NCI-H2107 (cell line): ENCODE measurements at regions not wholly inside any gene's neighbourhood (a gene's known extent, or its start where the extent isn't known, plus 50 kb on each side); places are given as distances from the start of the nearest gene placed in this dataset.

ENCODE experiments used
- DNase-seq: peaks from one replicate; lab custom pipeline; 2025; lab: John Stamatoyannopoulos, UW

DNA sequence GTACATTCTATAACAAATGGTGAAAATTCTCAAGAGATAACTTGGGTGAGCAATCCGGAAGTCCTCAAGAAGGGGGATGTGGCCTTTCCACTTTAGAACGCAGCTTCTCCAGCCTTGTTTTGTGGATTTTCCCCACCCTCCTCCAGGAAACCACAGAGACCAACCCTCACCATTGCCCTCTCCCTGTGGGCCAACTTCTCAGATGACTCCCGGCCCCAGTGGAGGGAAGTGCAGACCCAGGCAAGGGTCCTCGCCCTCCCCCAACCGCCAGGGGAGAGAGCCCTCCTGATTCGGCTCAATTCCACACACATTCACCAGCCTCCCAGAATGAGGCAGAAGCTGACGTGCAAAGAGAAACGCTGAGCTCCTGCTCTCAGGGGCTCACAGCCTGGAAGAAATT lies 277.2 kb downstream of the EIPR1 start:
- DNase-seq = no peak

DNA sequence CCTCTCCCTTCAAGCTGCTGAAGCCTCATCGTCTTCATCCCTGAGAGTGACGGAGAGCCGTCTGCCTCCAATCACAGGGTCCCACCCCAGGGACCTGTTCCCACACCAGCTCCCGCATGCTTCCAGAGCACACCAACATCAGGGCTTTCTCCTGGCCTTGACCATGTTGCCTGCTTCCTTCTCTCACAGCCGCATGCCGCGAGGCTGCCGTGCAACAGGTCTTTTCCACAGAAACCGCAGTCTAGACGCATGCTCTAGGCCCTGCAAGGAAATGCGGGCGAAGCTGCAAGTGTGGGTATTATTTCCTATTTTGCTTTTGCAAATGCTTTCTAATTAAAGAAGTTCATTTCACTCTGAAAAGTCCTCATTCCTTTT lies 277.8 kb downstream of the EIPR1 start:
- no peak for DNase-seq

DNA sequence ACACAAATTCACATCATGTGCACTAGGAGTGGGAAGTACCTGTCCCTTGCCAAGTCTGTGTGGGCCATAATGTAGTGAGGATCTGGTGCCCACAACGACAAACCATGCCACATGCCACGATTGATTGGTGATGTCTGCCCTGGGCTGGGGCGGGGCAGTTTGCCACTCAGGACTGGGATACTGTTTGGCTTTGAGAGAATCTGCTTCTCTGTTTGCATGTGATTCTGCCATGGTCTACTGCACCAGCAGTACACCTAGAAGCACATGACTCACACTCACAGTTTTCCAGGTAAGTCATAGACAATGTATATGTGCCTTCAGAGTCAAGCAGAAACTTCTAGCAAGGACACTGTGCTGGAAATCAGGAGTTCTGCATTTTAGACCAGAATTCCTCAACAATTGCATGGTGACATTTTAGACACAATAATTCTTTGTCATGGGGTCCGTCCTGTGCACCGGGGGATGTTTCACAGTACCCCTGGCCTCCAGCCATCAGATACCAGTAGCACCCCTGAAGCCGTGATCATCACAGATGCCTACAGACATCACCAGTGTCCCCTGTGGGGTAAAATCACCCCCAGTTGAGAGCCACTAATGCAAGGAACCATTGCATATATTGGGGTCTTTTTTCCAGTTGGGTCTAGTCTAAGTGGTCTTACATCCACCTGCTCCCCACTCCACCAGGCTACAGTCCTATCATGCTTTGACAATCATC lies 278.3 kb downstream of the EIPR1 start:
- DNase-seq = no peak

DNA sequence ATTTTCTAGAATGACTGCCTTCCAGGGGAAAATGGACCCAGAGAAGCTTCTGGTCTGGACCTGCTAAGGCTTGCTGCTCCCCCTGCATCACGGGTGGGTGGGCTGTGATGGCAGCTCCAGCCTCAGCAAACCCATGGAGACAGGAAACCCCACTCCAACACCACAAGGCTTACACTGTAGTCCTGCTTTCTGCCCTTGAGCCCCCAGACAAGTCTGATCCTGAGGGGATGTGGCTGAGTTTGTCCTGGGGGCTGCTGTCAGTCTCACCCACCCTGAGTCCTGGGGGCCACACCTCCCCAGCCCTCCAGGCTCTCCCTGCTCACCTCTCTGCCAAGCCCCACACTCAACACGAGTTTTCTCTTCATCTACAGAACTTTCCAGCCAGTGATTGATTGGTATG lies 279.4 kb downstream of the EIPR1 start:
- DNase-seq = no peak

DNA sequence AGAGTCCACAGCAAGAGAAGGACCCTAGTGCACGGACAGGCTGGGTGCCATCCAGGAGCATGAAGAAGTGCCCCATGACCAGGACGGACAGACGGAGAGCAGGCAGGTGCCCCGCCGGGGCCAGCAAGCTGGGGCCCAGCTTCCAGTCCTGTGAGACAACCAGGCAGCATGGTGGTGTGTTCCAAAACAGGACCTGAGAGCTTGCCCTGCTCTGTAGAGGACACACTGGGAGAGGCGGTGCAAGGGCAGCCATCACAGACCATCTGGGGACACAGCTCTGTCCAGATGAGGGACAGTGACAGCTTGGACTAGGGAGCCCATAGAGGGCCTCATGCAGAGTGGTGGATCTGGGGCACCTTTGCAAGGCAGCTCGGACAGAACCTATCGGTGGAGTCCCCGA lies 279.8 kb downstream of the EIPR1 start:
- no peak for DNase-seq

DNA sequence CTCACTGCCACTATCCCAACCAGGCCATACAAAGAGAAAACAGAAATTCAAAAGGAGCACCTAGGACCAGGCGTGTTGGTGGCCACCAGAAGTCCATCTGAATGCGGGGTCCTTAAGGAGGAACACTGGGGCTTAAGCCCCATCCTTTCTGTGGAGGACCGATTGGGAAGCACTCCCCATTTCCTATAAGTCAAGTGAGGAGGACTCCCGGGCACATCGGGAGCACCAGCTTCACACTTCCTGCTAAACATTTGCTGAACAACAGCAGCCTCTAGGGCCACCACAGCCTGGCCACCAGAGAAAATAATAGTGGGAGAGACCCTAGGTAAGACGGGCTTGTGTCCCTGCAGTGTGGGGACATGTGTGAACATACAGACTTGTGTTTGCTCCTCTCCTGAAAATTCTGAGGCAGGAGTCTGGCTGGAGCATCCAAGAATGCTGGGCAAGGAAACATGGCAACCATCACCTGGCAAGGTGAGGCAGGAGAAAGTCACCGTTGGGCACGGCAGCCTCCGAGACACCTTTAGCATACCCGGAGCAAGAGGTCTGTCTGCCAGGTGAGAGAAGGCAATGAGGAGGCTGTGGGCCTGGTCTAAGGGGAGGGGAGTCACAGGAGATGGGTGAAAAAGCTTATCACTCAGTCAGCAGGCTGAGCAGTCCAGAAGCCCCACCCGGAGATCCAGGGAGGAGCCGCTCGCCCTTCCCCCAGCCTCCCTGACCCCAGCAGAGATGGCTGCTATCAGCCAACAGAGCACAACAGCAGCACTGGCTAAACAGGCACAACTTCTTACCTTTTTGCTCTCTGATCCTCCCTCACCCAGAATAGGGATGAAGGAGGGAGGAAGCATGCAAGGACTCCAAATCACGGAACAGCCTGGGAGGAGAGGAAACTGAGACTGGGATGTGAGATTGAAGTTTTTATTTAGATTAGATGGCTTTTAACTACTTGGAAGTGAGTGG lies 282.3 kb downstream of the EIPR1 start:
- no peak for DNase-seq

DNA sequence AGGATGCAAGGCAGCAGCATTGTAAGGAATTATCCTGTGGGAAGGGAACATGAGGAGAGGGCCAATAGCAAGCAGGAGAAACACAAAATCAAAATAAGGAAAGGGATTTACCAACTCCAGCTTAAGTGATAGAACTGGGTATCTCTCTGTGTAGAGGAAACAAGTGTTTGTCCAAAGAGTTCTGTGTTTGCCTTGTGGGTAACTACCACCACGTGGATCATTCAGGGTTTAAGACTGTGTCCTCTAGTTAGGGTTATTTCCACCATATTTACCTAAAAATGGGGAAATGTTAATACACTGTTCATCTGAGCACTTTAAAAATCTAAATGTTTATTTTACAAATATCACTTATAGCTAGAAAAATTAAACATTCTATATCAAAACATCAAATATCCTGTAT lies 283.3 kb downstream of the EIPR1 start:
- DNase-seq = no peak

DNA sequence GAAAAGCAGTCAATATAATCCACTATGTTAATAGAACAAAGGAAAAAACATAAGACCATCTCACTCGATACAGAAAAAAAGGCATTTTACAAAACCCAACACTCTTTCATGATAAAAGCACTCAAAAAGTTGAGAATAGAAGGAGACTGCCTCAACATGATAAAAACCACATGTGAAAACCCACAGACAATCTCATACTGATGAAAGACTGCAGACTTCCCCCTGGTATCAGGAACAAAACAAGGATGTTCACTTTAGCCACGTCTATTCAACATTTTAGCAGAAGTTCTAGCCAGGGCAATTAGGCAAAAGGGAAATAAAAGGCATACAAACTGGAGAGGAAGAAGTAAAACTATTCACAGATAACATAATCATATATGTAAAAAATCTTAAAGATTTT lies 285.9 kb downstream of the EIPR1 start:
- no peak for DNase-seq

DNA sequence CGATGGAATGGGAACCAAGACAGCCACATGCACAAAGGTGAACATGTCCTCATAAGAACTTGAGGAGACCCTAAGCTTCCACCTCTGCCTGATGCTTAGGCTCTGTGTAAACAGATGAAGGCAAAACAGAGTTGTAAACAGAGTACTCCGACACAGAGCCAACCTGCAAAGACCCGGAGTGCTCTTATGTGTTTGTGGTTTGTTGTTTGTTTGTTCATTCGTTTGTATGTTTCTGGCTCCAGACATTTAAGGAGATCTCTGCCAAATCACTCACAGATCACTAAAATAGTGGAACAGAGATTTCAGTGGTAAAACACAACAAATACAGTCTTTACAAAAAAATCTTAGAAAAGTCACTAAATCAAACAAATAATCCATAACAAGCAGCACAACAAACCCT lies 294.9 kb downstream of the EIPR1 start:
- no peak for DNase-seq

DNA sequence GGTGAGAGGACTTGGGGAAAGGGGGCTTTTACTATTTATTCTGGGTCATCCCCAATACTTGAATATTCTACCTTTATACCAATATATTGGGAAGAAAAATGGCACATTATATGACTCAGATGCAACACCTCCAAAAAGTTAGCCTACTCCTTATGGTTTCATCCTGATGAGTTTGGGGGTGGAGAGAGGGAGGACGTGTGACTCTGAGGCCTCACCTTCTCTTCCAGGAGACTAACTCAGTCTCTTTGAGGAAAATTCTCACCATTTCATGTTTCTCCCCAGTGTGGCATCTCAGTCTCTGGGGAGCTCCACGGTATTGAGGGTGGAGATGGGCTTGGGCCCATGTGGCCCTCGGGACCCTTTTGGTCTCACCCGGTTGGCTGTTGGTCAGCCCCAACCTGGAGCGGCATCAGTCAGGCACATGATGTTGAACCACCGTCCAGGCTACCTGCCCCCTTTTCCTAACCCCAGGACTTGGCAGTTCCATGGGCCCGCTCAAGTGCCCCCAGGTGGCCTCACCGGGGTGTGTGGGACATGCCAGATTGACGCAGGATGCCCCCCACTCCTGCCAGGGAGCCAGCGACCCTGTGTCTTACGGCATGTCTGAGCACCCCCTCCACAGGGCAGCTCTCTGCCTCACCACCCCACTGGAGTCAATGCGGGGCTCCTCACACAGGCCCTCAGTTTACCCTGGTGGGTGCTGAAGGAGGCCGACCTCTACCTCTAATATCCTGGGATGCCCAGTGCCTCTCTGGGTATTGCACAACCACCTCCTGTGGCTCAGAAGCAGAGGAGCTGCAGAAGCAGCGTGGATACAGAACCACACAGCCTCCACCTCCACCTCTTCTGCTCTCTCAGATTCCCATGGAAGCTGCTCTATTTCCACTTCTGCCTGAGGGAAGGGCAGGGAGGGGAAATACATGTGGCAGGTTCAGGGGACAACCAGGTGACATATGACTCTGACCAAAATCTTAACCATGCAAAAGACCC lies 297.4 kb downstream of the EIPR1 start:
- DNase-seq = no peak

DNA sequence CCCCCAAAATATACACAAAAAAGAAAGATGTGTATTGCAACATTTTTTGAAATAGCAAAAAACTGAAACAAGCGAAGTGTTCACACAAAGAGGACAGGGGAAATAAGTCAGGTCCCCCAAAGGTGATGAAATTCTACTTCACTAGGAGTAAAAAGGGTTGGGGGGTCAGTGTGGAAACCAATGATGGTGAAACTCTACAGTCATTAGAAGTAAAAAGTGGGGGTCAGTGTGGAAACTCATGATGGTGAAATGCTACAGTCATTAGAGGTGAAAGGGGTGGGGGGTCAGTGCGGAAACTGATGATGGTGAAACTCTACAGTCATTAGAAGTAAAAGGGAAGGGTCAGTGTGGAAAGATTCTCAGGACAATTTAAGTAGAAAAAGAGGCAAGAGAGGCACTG lies 298.2 kb downstream of the EIPR1 start:
- DNase-seq = no peak

DNA sequence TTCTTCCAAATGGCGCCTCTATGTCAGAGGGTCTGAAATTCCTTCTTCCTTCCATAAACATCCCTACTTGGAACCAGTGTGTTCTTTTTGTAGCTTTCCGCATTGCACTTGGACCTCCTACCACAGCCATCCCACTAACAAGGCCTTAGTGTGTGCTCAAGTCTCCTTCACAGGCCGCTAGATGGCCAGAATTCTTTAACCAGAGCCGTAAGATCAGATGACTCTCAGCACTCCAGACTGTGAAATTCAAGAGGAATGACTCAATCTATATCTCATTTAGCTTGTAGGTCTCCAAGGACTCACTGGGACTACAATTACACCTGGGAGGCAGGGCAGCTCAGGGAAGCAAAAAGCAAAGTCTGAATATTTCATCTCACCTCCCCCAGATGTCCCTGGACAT lies 298.9 kb downstream of the EIPR1 start:
- DNase-seq = no peak

DNA sequence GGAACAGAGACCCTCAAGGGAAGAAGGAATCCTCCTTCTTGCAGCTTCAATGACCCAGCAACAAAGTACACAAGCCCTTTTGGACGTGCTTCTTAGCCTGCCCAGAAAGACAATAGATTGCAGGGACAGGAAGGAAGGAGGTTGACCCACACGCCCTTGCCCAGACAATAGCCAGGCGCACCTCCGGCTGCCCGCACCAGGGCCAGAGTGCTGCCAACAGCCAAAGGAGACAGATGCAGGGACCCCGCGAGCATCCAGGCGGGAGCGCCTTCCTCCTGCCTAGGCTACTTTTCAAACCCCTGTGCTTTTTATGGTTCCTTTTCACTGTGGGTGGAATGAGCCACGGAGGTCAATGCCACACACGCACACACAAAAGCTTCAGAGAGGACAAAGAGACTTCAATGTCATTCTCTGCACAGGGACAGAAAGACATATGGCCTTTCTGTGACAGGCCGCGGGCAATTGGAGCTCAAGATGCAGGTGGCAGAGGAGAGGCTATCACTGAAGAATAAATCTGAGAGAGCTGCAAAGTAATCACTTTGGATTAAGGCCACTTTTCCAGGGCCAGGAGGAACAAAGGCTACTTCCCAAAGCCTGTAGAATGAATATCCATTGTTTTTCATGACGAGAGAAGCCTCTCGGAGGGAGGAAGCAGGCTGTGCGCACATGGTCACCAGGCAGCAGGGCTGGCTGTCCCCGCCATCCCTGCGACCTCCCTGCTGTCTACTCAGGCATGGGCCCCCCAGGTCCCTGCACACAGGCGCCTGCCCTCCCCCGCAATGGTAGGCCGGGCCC lies 300.6 kb downstream of the EIPR1 start:
- no peak for DNase-seq

DNA sequence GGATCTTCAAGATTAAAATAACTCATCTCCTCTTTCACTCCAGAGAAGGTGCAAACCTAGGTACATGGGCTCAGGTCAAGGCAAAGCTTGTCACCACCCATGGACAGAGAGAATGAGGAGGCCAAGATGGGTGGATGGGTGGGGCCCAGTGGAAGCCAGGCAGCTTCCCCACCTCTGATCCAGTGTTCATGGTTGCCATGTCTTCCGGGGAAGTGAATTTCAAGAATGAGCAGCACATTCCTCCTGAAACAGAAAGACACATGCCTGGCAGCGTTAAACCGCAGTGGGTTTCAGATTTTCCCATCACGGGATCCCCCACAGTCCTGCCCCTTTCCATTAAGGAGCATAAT lies 301.7 kb downstream of the EIPR1 start:
- no peak for DNase-seq

DNA sequence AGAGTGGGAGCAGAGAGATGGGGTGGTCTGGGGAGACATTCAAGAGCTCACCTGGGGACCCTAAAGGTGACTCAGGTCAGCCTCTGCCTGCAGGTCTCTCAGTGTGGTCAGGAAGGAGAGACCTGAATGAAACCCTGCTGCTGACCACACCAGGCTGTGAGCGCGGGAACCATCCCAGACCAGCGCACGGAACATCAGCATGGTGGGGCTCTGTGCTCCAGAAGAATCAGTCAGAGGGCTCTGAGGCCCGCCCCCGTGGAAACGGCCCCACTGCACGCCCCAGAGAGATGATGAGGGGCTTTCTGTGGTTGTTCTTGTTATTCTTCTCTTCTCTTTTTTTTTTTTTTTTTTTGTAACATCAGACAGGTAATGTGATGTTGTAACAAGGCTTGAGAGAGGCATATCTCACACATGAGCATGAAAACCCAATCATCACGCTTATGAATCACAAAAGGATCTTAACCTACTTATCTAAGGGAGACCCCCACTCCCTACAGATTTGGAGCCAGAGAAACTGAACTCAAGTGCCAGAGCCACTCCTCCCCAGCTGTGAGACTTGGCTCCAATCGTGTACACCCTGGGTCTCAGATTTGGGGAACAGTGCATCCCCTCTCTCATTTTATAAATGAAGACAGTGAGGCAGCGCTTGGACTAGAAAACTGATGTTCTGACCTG lies 302.2 kb downstream of the EIPR1 start:
- no peak for DNase-seq

DNA sequence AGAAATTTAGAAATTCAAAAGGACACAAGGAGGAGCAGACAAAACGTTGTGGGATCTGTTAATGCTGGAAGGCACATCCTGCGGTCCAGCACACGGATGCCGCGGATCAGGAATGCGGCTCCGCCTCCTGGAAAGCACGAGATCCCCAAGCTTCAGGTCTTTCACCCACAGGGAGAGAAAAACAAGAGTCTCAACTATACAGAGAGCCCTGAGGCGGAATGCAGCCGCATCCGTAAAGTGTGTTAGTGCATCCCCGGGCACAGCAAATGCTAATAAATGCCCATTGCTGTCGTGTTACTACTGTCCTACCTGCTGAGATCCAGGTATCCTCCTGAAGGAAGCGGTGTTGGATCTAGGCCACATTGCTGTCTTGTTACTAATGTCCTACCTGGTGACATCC lies 303.9 kb downstream of the EIPR1 start:
- no peak for DNase-seq

DNA sequence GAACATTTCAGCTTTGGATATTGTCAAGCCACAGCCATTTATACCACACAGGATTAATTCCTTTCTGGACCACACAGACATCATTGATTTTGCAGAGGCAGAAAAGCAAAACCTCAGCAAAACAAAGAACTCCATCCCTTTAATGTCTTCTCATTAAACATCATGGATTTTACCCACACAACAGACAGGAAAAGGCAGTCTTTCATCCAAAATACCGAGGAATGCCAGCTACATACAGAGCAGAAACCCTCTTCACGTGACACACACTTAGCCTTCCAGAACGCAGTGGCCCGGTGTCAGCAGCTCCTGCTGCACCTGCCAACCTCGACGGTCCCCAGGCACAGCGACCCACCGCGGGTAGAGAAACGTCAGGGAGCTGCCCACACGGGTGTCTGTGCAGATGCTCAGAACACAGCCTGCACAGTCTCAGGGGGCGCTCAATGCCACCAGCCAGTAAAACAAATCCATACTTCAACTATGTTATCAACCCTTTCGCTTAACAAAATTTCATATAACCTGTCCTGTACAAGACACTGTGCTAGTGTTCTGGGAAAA lies 304.5 kb downstream of the EIPR1 start:
- DNase-seq = no peak

DNA sequence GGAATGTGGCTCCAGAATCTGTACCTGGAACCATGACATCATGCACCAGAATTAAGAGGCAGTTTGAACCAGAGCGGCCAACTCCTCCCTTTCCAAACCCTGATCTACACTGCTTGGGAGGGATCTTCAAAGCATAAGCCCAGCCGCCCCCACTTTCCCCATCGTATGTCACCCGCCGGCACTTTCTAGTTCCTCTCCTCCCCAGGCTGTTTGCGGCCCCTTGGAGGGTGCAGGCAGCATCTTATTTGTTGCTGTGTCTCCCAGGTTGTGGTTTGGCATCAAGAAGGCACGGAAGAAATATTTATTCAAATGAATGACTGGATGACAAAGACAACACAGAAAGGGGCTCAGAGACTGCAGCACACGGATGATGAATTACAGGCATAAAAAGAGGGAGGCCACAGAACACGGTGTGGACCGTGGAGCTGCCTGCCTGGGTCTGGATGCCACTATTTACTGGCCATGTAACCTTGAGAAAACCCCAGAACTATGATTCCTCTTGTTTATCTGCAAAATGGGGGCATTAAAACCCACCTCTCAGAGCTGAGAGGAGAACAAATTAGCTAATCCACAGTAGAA lies 305.8 kb downstream of the EIPR1 start:
- no peak for DNase-seq

DNA sequence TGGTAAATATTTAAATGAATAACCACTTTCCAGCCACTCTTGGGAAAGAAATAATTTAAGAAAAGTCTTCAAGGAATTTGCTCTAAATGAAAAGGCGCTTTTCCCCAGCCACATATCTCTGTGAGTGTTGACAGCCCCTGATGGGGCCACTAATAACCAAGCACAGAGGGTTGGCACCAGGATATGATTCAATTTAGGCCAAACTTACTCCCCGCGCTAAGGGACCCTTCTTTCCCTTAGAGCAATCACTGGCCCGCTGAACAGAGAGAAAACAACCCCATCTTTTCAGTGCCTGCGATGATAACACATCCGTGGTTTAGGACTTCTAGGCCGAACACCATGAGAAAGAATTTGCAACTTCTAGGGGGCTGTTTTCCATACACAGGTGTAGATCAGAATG lies 310.8 kb downstream of the EIPR1 start:
- DNase-seq = no peak

DNA sequence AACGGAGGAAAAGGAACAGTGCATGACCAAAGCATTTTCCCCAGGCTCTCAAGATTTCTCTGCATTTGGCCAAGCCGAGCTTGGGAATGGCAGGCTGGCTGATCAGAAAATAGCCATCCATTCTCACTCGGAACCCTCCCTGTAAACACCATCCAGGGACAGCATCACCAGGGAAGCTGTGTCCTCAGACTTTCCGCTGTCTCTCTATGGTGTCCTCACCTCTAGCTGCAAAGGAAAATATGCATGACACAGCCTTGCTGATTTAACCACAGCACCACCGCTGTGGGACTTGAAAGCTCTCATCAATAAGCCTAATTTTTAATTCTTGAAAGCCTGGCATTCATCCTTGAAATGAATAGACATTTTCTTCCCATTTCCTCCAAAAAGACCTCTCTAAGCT lies 311.7 kb downstream of the EIPR1 start:
- DNase-seq = no peak
